ENCODE measurements at regions not wholly inside any gene's neighbourhood (a gene's known extent, or its start where the extent isn't known, plus 50 kb on each side); places are given as distances from the start of the nearest gene placed in this dataset.
A peak's percentile ranks its signal among the peaks of the same experiment; 100 is the strongest.

- DNase-seq (ENCODE audit: extremely low read depth in 1 of 4, low spot score in 3 of 4) (no peak), ATAC-seq (no peak), FAIRE-seq (no peak)
- Histone ChIP-seq H4K20me1 (replicated peaks; ENCODE audit: control insufficient read depth, insufficient read depth, low read length) (no peaks in the 10 kb centered on the region), H3K36me3 (ENCODE audit: control insufficient read depth, insufficient read depth, low read length) (no peaks in the 10 kb centered on the region), H3K27me3 (ENCODE audit: control insufficient read depth in 2 of 2, insufficient read depth in 2 of 2, low read length in 2 of 2) (no peaks in the 10 kb centered on the region), H3K9ac (ENCODE audit: insufficient read depth in 1 of 2, low read depth in 2 of 2, low read length in 2 of 2) (no peak overlapping the region), H3K4me2 (ENCODE audit: insufficient read depth, low read length) (no peak overlapping the region), H3K4me3 (no peak overlapping the region), H3K9me1 (ENCODE audit: control insufficient read depth, insufficient read depth, low read length) (no peaks in the 10 kb centered on the region), H2AFZ (ENCODE audit: low read depth, low read length) (no peak overlapping the region), H3K4me1 (replicated peaks in 1 of 2; ENCODE audit: control insufficient read depth in 2 of 2, insufficient read depth in 2 of 2, low read length in 2 of 2) (peaks cover 0 to 5% of the 10 kb centered on the region in 2 experiments; a peak in 2 of 5 replicates), H3K79me2 (ENCODE audit: control insufficient read depth, insufficient read depth, low read length) (no peaks in the 10 kb centered on the region), H3K9me3 (replicated peaks; ENCODE audit: control insufficient read depth, insufficient read depth, low read depth, low read length) (no peaks in the 10 kb centered on the region), H3K27ac (ENCODE audit: extremely low read depth, low read depth, low read length) (no peak overlapping the region)
- in situ Hi-C loops (cut with MboI), result no loop called here
- 25% methylated on average over 2 of the region's 2 CpGs for WGBS (ENCODE audit: insufficient coverage, low coverage, missing lambda C conversion rate)
- intact Hi-C loops (cut with micrococcal nuclease), result no loop called here
- POLR2A ChIA-PET, result no interaction called here
- BruUV-seq (replicated peaks), result no TSS peak
- CTCF ChIA-PET (ENCODE audit: low intra/inter-chr PET ratio), result interaction anchor here (0.5 kb wide), 1 partner anchor 36 kb away, joined by 3 read pairs; no protein-coding TSS in a partner anchor
- peak; percentile 55; the same call in 1 of the 2 replicates for TF ChIP-seq NFIC (IDR thresholded peaks at IDR 0.05)
- TF ChIP-seq RCOR1 (IDR thresholded peaks at IDR 0.05; ENCODE audit: borderline replicate concordance in 1 of 2, low read depth in 2 of 2, low read length in 2 of 2), result no peak
Measured at GRCh38 chr12:75908961-75909605, 122.5 kb downstream of the PHLDA1 start.

- Histone ChIP-seq H3K36me3 (ENCODE audit: control insufficient read depth, insufficient read depth, low read length) (no peaks in the 10 kb centered on the region), H3K79me2 (ENCODE audit: control insufficient read depth, insufficient read depth, low read length) (no peaks in the 10 kb centered on the region), H3K4me1 (replicated peaks in 1 of 2; ENCODE audit: control insufficient read depth in 2 of 2, insufficient read depth in 2 of 2, low read length in 2 of 2) (no peaks in the 10 kb centered on the region), H2AFZ (ENCODE audit: low read depth, low read length) (no peak overlapping the region), H4K20me1 (replicated peaks; ENCODE audit: control insufficient read depth, insufficient read depth, low read length) (no peaks in the 10 kb centered on the region), H3K27ac (ENCODE audit: extremely low read depth, low read depth, low read length) (no peak overlapping the region), H3K9ac (ENCODE audit: insufficient read depth in 1 of 2, low read depth in 2 of 2, low read length in 2 of 2) (no peak overlapping the region), H3K9me1 (ENCODE audit: control insufficient read depth, insufficient read depth, low read length) (no peaks in the 10 kb centered on the region), H3K9me3 (replicated peaks; ENCODE audit: control insufficient read depth, insufficient read depth, low read depth, low read length) (no peaks in the 10 kb centered on the region), H3K4me3 (no peak overlapping the region), H3K27me3 (ENCODE audit: control insufficient read depth in 2 of 2, insufficient read depth in 2 of 2, low read length in 2 of 2) (no peaks in the 10 kb centered on the region), H3K4me2 (ENCODE audit: insufficient read depth, low read length) (no peak overlapping the region)
- DNase-seq (ENCODE audit: extremely low read depth in 1 of 4, low spot score in 3 of 4) (no peak), ATAC-seq (no peak), FAIRE-seq (no peak)
- 33% methylated on average over 2 of the region's 2 CpGs for WGBS (ENCODE audit: insufficient coverage, low coverage, missing lambda C conversion rate)
- CTCF ChIA-PET (ENCODE audit: low intra/inter-chr PET ratio), result no interaction called here
- intact Hi-C loops (cut with micrococcal nuclease), result no loop called here
- POLR2A ChIA-PET, result no interaction called here
- TF ChIP-seq STAT5B (CRISPR knock-in tag; IDR thresholded peaks at IDR 0.05), result no peak
- TF ChIP-seq ZNF217 (CRISPR knock-in tag; IDR thresholded peaks at IDR 0.05), result no peak
- no peak for TF ChIP-seq BHLHE40 (IDR thresholded peaks at IDR 0.05; ENCODE audit: low read length)
- TF ChIP-seq ZNF316 (IDR thresholded peaks at IDR 0.05), result no peak
- no peak for TF ChIP-seq PHB2 (IDR thresholded peaks at IDR 0.05; ENCODE audit: low read depth)
- in situ Hi-C loops (cut with MboI), result no loop called here
- BruUV-seq (replicated peaks), result no TSS peak
Measured at GRCh38 chr12:75905922-75906321, 125.7 kb downstream of the PHLDA1 start.
